ENCODE measurements at regions not wholly inside any gene's neighbourhood (a gene's known extent, or its start where the extent isn't known, plus 50 kb on each side); places are given as distances from the start of the nearest gene placed in this dataset.

- Histone ChIP-seq H3K27ac (ENCODE audit: low read depth) (no peak overlapping the region), H3K36me3 (ENCODE audit: insufficient read depth) (no peaks in the 10 kb centered on the region), H3K4me3 (ENCODE audit: low read depth, low read length) (no peak overlapping the region), H3K4me1 (ENCODE audit: insufficient read depth) (no peaks in the 10 kb centered on the region)
- no peak for DNase-seq (ENCODE audit: extremely low spot score)
- 83% methylated on average over 13 of the region's 13 CpGs for WGBS
Observed at GRCh38 chr2:120499784-120500495, 154.0 kb downstream of the INHBB start.

GRCh38 chr2:120501591-120501990 lies 155.7 kb downstream of the INHBB start:
- no peak overlapping the region for H3K27ac ChIP-seq (ENCODE audit: low read depth)
- no peaks in the 10 kb centered on the region for H3K4me1 ChIP-seq (ENCODE audit: insufficient read depth)
- no peaks in the 10 kb centered on the region for H3K36me3 ChIP-seq (ENCODE audit: insufficient read depth)
- 77% methylated on average over 8 of the region's 8 CpGs for WGBS
- no peak for DNase-seq (ENCODE audit: extremely low spot score)
- no peak overlapping the region for H3K4me3 ChIP-seq (ENCODE audit: low read depth, low read length)

GRCh38 chr2:120502357-120502756 lies 156.4 kb downstream of the INHBB start:
- no peak overlapping the region for H3K27ac ChIP-seq (ENCODE audit: low read depth)
- no peak for DNase-seq (ENCODE audit: extremely low spot score)
- WGBS: 88% methylated on average over 6 of the region's 6 CpGs
- no peaks in the 10 kb centered on the region for H3K4me1 ChIP-seq (ENCODE audit: insufficient read depth)
- no peak overlapping the region for H3K4me3 ChIP-seq (ENCODE audit: low read depth, low read length)
- H3K36me3 ChIP-seq (ENCODE audit: insufficient read depth): no peaks in the 10 kb centered on the region

GRCh38 chr2:120502761-120503160 lies 156.8 kb downstream of the INHBB start:
- 94% methylated on average over 2 of the region's 2 CpGs for WGBS
- Histone ChIP-seq H3K36me3 (ENCODE audit: insufficient read depth) (no peaks in the 10 kb centered on the region), H3K4me1 (ENCODE audit: insufficient read depth) (no peaks in the 10 kb centered on the region), H3K4me3 (ENCODE audit: low read depth, low read length) (no peak overlapping the region), H3K27ac (ENCODE audit: low read depth) (no peak overlapping the region)
- no peak for DNase-seq (ENCODE audit: extremely low spot score)

GRCh38 chr2:120503206-120503792 lies 157.4 kb downstream of the INHBB start:
- Histone ChIP-seq H3K27ac (ENCODE audit: low read depth) (no peak overlapping the region), H3K4me1 (ENCODE audit: insufficient read depth) (no peaks in the 10 kb centered on the region), H3K36me3 (ENCODE audit: insufficient read depth) (no peaks in the 10 kb centered on the region), H3K4me3 (ENCODE audit: low read depth, low read length) (no peak overlapping the region)
- DNase-seq (ENCODE audit: extremely low spot score): no peak
- WGBS: 88% methylated on average over 17 of the region's 17 CpGs

GRCh38 chr2:120503793-120504571 lies 158.0 kb downstream of the INHBB start:
- H3K4me1 ChIP-seq (ENCODE audit: insufficient read depth): no peaks in the 10 kb centered on the region
- H3K36me3 ChIP-seq (ENCODE audit: insufficient read depth): no peaks in the 10 kb centered on the region
- H3K4me3 ChIP-seq (ENCODE audit: low read depth, low read length): no peak overlapping the region
- H3K27ac ChIP-seq (ENCODE audit: low read depth): no peak overlapping the region
- WGBS: 81% methylated on average over 23 of the region's 23 CpGs
- DNase-seq (ENCODE audit: extremely low spot score): no peak

- no peak for DNase-seq (ENCODE audit: extremely low spot score)
- H3K4me3 ChIP-seq (ENCODE audit: low read depth, low read length): no peak overlapping the region
- no peaks in the 10 kb centered on the region for H3K36me3 ChIP-seq (ENCODE audit: insufficient read depth)
- WGBS: 92% methylated on average over 15 of the region's 15 CpGs
- H3K27ac ChIP-seq (ENCODE audit: low read depth): no peak overlapping the region
- H3K4me1 ChIP-seq (ENCODE audit: insufficient read depth): no peaks in the 10 kb centered on the region
Observed at GRCh38 chr2:120504936-120505705, 159.2 kb downstream of the INHBB start.

GRCh38 chr2:120508567-120509041 lies 162.7 kb downstream of the INHBB start:
- Histone ChIP-seq H3K4me3 (ENCODE audit: low read depth, low read length) (no peak overlapping the region), H3K27ac (ENCODE audit: low read depth) (no peak overlapping the region), H3K4me1 (ENCODE audit: insufficient read depth) (no peaks in the 10 kb centered on the region), H3K36me3 (ENCODE audit: insufficient read depth) (no peaks in the 10 kb centered on the region)
- WGBS: 51% methylated on average over 7 of the region's 7 CpGs
- DNase-seq (ENCODE audit: extremely low spot score): no peak

GRCh38 chr2:120509213-120509815 lies 163.4 kb downstream of the INHBB start:
- Histone ChIP-seq H3K4me3 (ENCODE audit: low read depth, low read length) (no peak overlapping the region), H3K36me3 (ENCODE audit: insufficient read depth) (no peaks in the 10 kb centered on the region), H3K27ac (ENCODE audit: low read depth) (no peak overlapping the region), H3K4me1 (ENCODE audit: insufficient read depth) (no peaks in the 10 kb centered on the region)
- WGBS: 96% methylated on average over 14 of the region's 14 CpGs
- DNase-seq (ENCODE audit: extremely low spot score): no peak

- no peaks in the 10 kb centered on the region for H3K4me1 ChIP-seq (ENCODE audit: insufficient read depth)
- no peak for DNase-seq (ENCODE audit: extremely low spot score)
- H3K4me3 ChIP-seq (ENCODE audit: low read depth, low read length): no peak overlapping the region
- WGBS: 91% methylated on average over 10 of the region's 10 CpGs
- no peak overlapping the region for H3K27ac ChIP-seq (ENCODE audit: low read depth)
- H3K36me3 ChIP-seq (ENCODE audit: insufficient read depth): no peaks in the 10 kb centered on the region
Observed at GRCh38 chr2:120509991-120510735, 164.2 kb downstream of the INHBB start.

GRCh38 chr2:120510751-120511395 lies 164.9 kb downstream of the INHBB start:
- Histone ChIP-seq H3K4me1 (ENCODE audit: insufficient read depth) (no peaks in the 10 kb centered on the region), H3K4me3 (ENCODE audit: low read depth, low read length) (no peak overlapping the region), H3K36me3 (ENCODE audit: insufficient read depth) (no peaks in the 10 kb centered on the region), H3K27ac (ENCODE audit: low read depth) (no peak overlapping the region)
- DNase-seq (ENCODE audit: extremely low spot score): no peak
- 93% methylated on average over 11 of the region's 11 CpGs for WGBS

GRCh38 chr2:120511536-120511935 lies 165.6 kb downstream of the INHBB start:
- H3K4me1 ChIP-seq (ENCODE audit: insufficient read depth): no peaks in the 10 kb centered on the region
- H3K4me3 ChIP-seq (ENCODE audit: low read depth, low read length): no peak overlapping the region
- no peak for DNase-seq (ENCODE audit: extremely low spot score)
- 66% methylated on average over 18 of the region's 18 CpGs for WGBS
- no peaks in the 10 kb centered on the region for H3K36me3 ChIP-seq (ENCODE audit: insufficient read depth)
- H3K27ac ChIP-seq (ENCODE audit: low read depth): no peak overlapping the region

All from urinary bladder (tissue), 3 donors.